Ovary (tissue), 7 donors: ENCODE measurements at regions not wholly inside any gene's neighbourhood (a gene's known extent, or its start where the extent isn't known, plus 50 kb on each side); places are given as distances from the start of the nearest gene placed in this dataset.
A peak's percentile ranks its signal among the peaks of the same experiment; 100 is the strongest.

Experiments used
- DNase-seq, 5 donors: peaks; one replicate each; pipeline ENCODE4 v3.0.0-alpha.2; 2019 to 2020
- H3K27ac ChIP-seq, 2 donors: fragments of 200-600 bp; one replicate each; pipeline versions ENCODE4 v1.5.1 to v1.8.0; 2019 to 2022
- H3K27me3 ChIP-seq: fragments of 200-600 bp; one replicate; pipeline ENCODE4 v1.8.0; 2022
- H3K36me3 ChIP-seq: fragments of 200-600 bp; sonication (generic); one replicate; pipeline ENCODE4 v1.5.1; 2019
- H3K4me1 ChIP-seq: one replicate; pipeline ENCODE4 v1.8.1; 2013; ENCODE audit warnings: mild to moderate bottlenecking, moderate library complexity; ENCODE audit not compliant: insufficient read depth
- H3K4me3 ChIP-seq: fragments of 200-600 bp; sonication (generic); one replicate; pipeline ENCODE4 v1.5.1; 2017
- H3K9me3 ChIP-seq, 2 donors: fragments of 200-600 bp in 1 of 2; sonication (generic) in 1 of 2; one replicate each; pipeline versions ENCODE4 v1.5.1 to v1.8.1; 2013 to 2019; ENCODE audit warnings: mild to moderate bottlenecking in 1 of 2, moderate library complexity in 1 of 2
- CTCF ChIP-seq, 3 donors: fragments of 450-650 bp in 2 of 3; fragments of 200-600 bp in 1 of 3; IDR thresholded peaks; one replicate each; pipeline versions ENCODE4 v1.5.1 to v1.8.0; 2016 to 2022; ENCODE audit warnings: antibody characterized with exemption in 3 of 3, mild to moderate bottlenecking in 1 of 3
- EP300 ChIP-seq: sonication (generic); formaldehyde crosslinking; IDR thresholded peaks from one replicate; pipeline ENCODE4 v1.6.1; 2017; ENCODE audit warnings: antibody characterized with exemption
- POLR2A ChIP-seq: fragments of 450-650 bp; IDR thresholded peaks from one replicate; pipeline ENCODE4 v1.6.1; 2017; ENCODE audit warnings: antibody characterized with exemption, mild to moderate bottlenecking, moderate library complexity
- WGBS, 3 donors: extraction: QIAGEN DNeasy Blood & Tissue Kit in 1 of 3; methylation state at CpG; one replicate each; pipeline versions ENCODE4 v1.1.5 to v1.1.7; 2013 to 2017; 5-methylcytosine and 5-hydroxymethylcytosine counted together
- intact Hi-C, 4 donors: fragments of 100-400 bp; cut with DNase I; formaldehyde crosslinking; loops; one replicate each; pipeline versions ENCODE4 v1.11.0 to v1.15.1; 2022 to 2023
- donor health status: DM: no; HTN: no; CAD: no; lungs with moderate emphysema.
- donor health status: DM: no; HTN: no; CAD: no.
- donor health status: Bipolar disorder and iron deficiency.
- donor health status: DM: no; HTN: no; CAD: no.
- donor health status: DM: yes; HTN: yes; CAD: no.

DNA sequence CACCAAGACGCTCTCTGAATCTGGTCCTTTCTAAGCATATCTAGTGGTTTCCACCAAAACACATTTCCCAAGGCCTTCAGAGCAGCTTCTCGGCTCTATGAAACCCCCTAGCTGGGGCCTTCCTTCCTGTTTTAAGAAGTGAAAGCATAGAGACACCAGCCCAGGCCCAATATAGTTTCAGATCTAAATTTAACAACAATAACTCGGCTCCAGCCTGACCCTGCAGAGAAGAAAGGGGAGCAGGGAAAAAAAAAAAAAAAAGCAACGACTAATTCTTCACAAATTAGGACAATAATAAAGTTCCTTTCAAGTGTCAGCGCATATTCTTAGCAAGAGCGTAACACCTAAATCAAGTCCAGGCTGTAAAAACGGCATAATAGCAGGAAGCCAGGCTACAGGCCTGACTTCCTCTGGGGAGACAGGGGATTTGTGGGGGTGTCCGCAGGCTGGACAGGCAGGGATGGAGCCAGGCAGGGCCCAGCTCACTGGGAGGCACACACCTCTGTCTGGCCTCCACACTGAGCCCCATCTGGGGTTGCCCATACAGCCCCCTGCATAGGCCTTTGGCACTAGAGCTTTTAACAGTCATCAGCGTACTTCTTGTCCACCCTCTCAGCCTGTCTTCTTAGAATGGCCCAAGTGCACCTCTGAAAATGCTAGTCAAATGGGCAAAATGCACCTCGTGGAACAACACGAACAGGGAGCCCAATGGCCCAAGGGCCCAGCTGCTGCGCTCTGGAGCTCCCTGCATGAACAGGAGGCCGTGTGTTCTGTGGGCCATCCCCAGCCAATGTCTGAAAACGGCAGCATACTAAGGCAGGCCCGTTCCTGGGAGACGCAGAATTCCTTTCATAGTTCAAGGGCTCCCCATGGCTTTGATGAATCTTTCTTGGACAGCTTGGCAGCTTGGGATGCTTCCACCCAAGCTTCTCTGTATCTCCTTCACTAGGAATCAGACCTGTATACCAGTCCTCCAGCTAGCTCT is 772.9 kb downstream of the MED13L start:
- 58 to 70% (median 67%) methylated on average over 16 of the region's 16 CpGs for WGBS, 3 donors
- no peak overlapping the region for H3K4me3 ChIP-seq
- no peaks in the 10 kb centered on the region for H3K9me3 ChIP-seq
- no peak for TF ChIP-seq EP300
- TF ChIP-seq CTCF (IDR thresholded peaks at IDR 0.05), result no peak
- no peak for TF ChIP-seq POLR2A
- H3K27me3 ChIP-seq, result no peaks in the 10 kb centered on the region
- intact Hi-C loops, result no loop called here
- H3K36me3 ChIP-seq, result no peaks in the 10 kb centered on the region
- peak in 1 of 5 donors; percentile 9 for DNase-seq
- no peaks in the 10 kb centered on the region for H3K4me1 ChIP-seq
- H3K27ac ChIP-seq, result no peak overlapping the region

GRCh38 chr12:115500872-115501271 is 776.6 kb downstream of the MED13L start:
- no peak overlapping the region for H3K4me3 ChIP-seq
- no peak overlapping the region for H3K27ac ChIP-seq
- H3K9me3 ChIP-seq, result no peaks in the 10 kb centered on the region
- intact Hi-C loops, result no loop called here
- TF ChIP-seq CTCF (IDR thresholded peaks at IDR 0.05), result no peak
- TF ChIP-seq EP300, result no peak
- no peak for TF ChIP-seq POLR2A
- no peaks in the 10 kb centered on the region for H3K4me1 ChIP-seq
- 39 to 46% (median 44%) methylated on average over 4 of the region's 4 CpGs for WGBS, 3 donors
- DNase-seq, result no peak
- H3K27me3 ChIP-seq, result no peaks in the 10 kb centered on the region
- no peaks in the 10 kb centered on the region for H3K36me3 ChIP-seq

DNA sequence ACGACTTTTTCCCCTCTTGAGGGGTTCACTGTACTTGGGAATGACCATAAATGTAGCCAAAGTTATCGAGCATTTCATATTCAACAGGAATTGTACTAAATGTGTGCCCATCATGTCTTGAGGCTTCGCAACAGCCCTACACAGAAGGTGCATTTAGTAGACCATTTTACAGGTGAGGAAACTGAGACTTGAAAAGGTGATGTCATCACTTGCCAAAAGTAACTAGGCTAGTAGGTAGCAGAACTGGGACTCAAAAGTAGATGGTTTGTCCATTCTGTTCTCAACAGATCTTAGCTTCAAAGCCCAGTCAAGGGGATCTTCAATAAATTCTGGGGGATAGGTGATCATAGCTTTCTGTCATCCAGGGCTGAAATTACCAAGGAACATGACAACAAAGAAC is 782.2 kb downstream of the MED13L start:
- TF ChIP-seq POLR2A, result no peak
- TF ChIP-seq CTCF (IDR thresholded peaks at IDR 0.05), result no peak
- no peak for TF ChIP-seq EP300
- intact Hi-C loops, result no loop called here
- 88 to 96% (median 89%) methylated on average over 3 of the region's 3 CpGs for WGBS, 3 donors

DNA sequence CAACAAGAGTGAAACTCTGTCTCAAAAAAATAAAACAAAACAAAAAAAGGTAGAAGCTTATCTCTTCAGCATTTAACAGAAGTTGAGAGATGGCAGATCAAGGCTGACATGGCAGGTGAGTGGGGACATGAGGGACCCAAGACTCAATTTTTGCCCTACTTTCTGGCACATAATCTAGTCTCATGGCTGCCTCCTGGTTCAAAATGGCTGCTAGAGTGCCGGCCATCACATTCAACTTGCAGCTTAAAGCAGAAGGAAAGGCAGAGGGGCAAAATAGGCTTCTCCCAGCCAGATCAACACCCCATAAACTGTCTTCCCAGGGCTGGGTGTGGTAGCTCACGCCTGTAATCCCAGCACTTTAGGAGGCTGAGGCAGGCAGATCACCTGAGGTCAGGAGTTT is 784.9 kb downstream of the MED13L start:
- no peaks in the 10 kb centered on the region for H3K4me1 ChIP-seq
- H3K36me3 ChIP-seq, result no peaks in the 10 kb centered on the region
- no peak for DNase-seq
- TF ChIP-seq EP300 (no peak), CTCF (IDR thresholded peaks at IDR 0.05) (no peak), POLR2A (no peak)
- no peaks in the 10 kb centered on the region for H3K9me3 ChIP-seq
- no peaks in the 10 kb centered on the region for H3K27me3 ChIP-seq
- H3K4me3 ChIP-seq, result no peak overlapping the region
- 53 to 94% (median 94%) methylated on average over 2 of the region's 2 CpGs for WGBS, 3 donors
- no peak overlapping the region for H3K27ac ChIP-seq
- intact Hi-C loops, result no loop called here

More for the DNA sequence above, 782.2 kb downstream of the MED13L start:
- no peak for DNase-seq
- no peaks in the 10 kb centered on the region for H3K27me3 ChIP-seq
- no peak overlapping the region for H3K4me3 ChIP-seq
- no peaks in the 10 kb centered on the region for H3K36me3 ChIP-seq
- no peak overlapping the region for H3K27ac ChIP-seq
- H3K9me3 ChIP-seq, result no peaks in the 10 kb centered on the region
- no peaks in the 10 kb centered on the region for H3K4me1 ChIP-seq
